ENCODE measurements at regions not wholly inside any gene's neighbourhood (a gene's known extent, or its start where the extent isn't known, plus 50 kb on each side); places are given as distances from the start of the nearest gene placed in this dataset.

- intact Hi-C loops (cut with micrococcal nuclease): no loop called here
- no peak overlapping the region for H2AFZ ChIP-seq (ENCODE audit: low read length)
- H3K79me2 ChIP-seq (ENCODE audit: low read length): no peaks in the 10 kb centered on the region
- no peak overlapping the region for H3K4me3 ChIP-seq (ENCODE audit: low read length)
- DNase-seq: no peak
- no peaks in the 10 kb centered on the region; the same call in 1 of the 2 replicates for H3K4me1 ChIP-seq (ENCODE audit: insufficient read depth, low read length)
- no TSS peak for BruUV-seq (replicated peaks)
- ATAC-seq: no peak
- TF ChIP-seq, protein P1, sequence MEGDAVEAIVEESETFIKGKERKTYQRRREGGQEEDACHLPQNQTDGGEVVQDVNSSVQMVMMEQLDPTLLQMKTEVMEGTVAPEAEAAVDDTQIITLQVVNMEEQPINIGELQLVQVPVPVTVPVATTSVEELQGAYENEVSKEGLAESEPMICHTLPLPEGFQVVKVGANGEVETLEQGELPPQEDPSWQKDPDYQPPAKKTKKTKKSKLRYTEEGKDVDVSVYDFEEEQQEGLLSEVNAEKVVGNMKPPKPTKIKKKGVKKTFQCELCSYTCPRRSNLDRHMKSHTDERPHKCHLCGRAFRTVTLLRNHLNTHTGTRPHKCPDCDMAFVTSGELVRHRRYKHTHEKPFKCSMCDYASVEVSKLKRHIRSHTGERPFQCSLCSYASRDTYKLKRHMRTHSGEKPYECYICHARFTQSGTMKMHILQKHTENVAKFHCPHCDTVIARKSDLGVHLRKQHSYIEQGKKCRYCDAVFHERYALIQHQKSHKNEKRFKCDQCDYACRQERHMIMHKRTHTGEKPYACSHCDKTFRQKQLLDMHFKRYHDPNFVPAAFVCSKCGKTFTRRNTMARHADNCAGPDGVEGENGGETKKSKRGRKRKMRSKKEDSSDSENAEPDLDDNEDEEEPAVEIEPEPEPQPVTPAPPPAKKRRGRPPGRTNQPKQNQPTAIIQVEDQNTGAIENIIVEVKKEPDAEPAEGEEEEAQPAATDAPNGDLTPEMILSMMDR (conservative IDR thresholded peaks at IDR 0.05; ENCODE audit: low read depth, low read length): no peak
- no peak for TF ChIP-seq EZH2phosphoT487 (IDR thresholded peaks at IDR 0.05; ENCODE audit: borderline replicate concordance, low read length)
- TF ChIP-seq EZH2 (IDR thresholded peaks at IDR 0.05; ENCODE audit: low read length, unreplicated experiment): no peak
- H3F3A ChIP-seq (ENCODE audit: low read length, unreplicated experiment): no peaks in the 10 kb centered on the region
- no peak overlapping the region for H3K4me2 ChIP-seq (ENCODE audit: low read length)
- ChIA-PET CTCF (no interaction called here), POLR2A (ENCODE audit: unreplicated experiment) (no interaction called here)
- H3K9me2 ChIP-seq (replicated peaks; ENCODE audit: low read length): no peaks in the 10 kb centered on the region
- H4K20me1 ChIP-seq (ENCODE audit: low read length): no peaks in the 10 kb centered on the region
- H3K36me3 ChIP-seq (ENCODE audit: low read depth, low read length): no peaks in the 10 kb centered on the region
- H3K27ac ChIP-seq (ENCODE audit: low read length): no peak overlapping the region
- no peaks in the 10 kb centered on the region for H3K27me3 ChIP-seq (ENCODE audit: low read length)
- no peak overlapping the region for H3K9ac ChIP-seq (ENCODE audit: low read length)
- H3K9me3 ChIP-seq (ENCODE audit: low read length): no peaks in the 10 kb centered on the region
Measured at GRCh38 chr6:43939281-43940070, 169.5 kb downstream of the VEGFA start.

DNA sequence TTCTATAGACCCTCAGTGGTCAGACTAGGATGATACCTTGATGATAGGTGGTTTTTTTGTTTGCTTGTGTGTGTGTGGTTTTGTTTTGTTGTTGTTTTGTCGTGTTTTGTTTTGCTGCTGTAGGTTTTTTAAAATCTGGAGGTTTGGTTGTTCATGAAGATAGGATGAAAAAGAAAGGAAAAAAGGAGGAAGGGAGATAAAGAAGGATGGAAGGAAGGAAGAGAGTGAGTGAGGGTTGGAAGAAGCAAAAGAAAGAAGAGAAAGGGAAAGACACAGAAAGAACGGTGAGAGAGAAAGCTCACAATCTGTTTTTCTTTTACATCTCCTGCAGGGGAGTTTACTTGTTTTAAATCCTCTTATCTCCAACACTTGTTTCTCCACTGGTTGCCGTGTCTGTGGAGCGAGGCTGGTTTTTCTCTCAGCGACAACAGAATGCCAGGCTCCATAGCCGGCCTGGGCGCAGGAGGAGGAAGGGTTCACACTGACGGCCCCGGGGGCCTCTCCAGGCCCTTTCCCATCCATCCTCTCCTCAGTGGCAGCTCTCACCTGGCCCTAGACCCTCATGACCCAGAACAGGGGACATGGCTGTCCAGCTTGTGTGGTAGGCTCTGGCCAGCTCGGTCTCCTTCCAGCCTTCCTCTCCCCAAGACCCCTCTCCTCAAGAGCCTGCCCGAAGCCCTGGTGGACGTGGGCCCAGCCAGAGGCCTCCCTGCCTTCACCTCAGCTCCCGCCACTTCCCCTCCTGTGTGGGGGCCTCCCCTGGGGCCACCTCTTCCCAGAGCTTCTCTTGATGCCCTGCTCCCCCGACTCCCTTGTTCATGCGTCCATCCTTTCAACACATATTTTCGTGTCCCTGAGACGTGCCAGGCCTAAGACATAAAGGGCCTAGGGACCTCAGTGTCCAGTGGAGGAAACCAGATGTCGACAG, 168.4 kb downstream of the VEGFA start:
- H3K9me3 ChIP-seq (ENCODE audit: low read length): no peaks in the 10 kb centered on the region
- H3K9me2 ChIP-seq (replicated peaks; ENCODE audit: low read length): no peaks in the 10 kb centered on the region
- DNase-seq (no peak), ATAC-seq (no peak)
- TF ChIP-seq EZH2 (IDR thresholded peaks at IDR 0.05; ENCODE audit: low read length, unreplicated experiment) (no peak), EZH2phosphoT487 (IDR thresholded peaks at IDR 0.05; ENCODE audit: borderline replicate concordance, low read length) (no peak)
- TF ChIP-seq, protein P1 (conservative IDR thresholded peaks at IDR 0.05; ENCODE audit: low read depth, low read length): no peak
- ChIA-PET CTCF (no interaction called here), POLR2A (ENCODE audit: unreplicated experiment) (no interaction called here)
- no peak overlapping the region for H3K9ac ChIP-seq (ENCODE audit: low read length)
- no peaks in the 10 kb centered on the region for H3K27me3 ChIP-seq (ENCODE audit: low read length)
- no peak overlapping the region for H3K4me2 ChIP-seq (ENCODE audit: low read length)
- H3K27ac ChIP-seq (ENCODE audit: low read length): no peak overlapping the region
- no peaks in the 10 kb centered on the region for H3F3A ChIP-seq (ENCODE audit: low read length, unreplicated experiment)
- H3K36me3 ChIP-seq (ENCODE audit: low read depth, low read length): no peaks in the 10 kb centered on the region
- H3K79me2 ChIP-seq (ENCODE audit: low read length): no peaks in the 10 kb centered on the region
- H2AFZ ChIP-seq (ENCODE audit: low read length): no peak overlapping the region
- no peak overlapping the region for H3K4me3 ChIP-seq (ENCODE audit: low read length)
- no peaks in the 10 kb centered on the region for H3K4me1 ChIP-seq (ENCODE audit: insufficient read depth, low read length)
- no TSS peak for BruUV-seq (replicated peaks)
- intact Hi-C loops (cut with micrococcal nuclease): no loop called here
- H4K20me1 ChIP-seq (ENCODE audit: low read length): no peaks in the 10 kb centered on the region
